ENCODE measurements at regions not wholly inside any gene's neighbourhood (a gene's known extent, or its start where the extent isn't known, plus 50 kb on each side); places are given as distances from the start of the nearest gene placed in this dataset.
"Not testable (repeated sequence)": the region's sequence is repeated elsewhere in the genome, so short reads cannot be mapped to it uniquely, and the experiment has no call there.

DNA sequence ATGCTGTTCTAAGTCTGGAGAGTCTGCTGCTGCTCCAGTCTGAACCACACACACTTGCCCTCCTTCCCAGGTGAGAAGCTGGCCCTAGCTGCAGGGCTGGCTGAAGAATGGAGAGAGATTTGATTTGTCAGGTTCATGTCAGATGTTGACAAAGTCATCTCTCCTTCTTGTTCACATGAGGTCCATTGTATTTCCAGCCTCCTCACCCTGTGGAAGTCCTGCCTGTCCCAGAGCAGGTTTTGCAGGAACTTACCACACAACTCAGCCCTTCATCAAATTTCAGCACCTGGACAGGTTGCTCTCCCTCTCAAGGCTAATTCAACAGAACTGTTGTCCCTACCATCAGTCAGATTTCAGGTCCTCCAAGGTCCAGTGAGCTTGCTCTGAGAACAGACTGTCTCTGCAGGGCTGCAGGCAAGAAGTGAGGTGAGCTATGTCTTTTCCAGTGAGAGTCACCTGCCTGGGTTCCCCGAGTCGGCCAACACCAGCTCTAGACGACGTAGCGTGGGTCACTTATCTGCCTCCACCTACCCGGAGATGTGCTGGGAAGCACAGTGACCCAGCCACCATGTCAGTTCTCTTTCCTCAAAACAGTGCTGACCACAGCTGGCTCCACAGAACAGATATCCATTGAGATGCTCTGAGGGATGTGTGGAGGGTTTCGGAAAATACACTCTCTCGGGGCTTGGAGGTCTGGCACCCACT lies 58.0 kb upstream of the CD93 start:
- CTCF ChIA-PET = no interaction called here
- POLR2A ChIA-PET = no interaction called here

DNA sequence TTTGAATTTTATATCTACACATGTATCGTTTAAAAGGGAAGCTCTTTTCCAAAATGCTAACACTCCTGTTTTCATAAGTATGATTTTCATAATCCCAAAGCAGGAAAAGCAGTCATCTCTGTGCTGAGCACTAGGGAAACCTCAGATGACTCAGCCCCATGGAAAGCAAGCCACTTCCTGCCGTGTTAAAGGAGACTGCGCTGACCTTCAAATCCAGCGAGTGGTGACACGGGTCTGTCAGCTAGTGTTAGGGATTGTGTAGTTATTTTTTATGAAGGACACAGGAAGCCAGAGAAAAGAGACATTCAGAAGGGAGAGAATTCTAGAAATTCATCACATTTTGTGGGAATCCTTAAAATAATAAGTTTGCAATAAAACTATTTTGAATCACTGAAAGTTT lies 57.0 kb upstream of the CD93 start:
- ChIA-PET CTCF (no interaction called here), POLR2A (no interaction called here)

DNA sequence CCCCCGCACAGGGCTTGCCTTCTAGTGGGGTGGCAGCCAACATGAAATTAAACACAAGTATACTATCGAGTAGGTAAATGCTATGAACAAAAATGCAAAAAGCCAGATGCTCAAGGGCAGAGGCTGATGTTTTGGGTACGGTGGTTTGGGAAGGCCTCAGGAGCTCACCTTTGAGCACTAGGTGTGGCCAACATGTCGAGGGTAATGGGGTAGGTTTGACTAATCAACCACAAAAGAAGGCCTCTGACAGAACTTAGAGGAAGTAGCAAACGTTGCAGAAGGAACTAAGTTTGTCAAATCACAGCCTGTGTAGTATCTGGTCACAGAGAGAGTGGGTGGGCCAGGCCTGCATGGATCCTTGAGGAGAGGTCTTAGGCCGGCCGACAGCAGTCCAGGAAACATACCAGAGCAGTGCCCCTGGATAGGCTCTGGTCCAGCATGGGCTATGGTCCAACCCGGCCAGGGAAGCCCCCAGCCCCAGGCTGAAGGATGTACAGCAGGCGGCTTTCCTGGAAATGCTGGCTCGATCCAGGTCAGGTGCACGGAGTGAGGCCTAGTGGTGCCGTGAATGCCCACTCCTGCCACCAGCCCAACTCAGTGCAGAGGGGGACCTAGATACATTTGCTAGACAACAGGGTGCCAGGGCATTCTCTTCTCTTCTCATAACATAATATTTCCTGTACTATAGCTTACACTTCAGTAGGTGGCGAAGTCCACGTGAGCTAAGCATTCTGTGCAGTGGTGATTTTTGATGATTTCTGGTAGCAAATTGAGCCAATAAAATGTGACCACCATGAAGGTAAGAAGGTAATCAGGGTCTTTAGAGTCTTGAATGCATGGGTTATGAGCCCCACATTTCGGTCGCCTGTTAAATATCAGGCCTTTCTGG lies 56.3 kb upstream of the CD93 start:
- ChIA-PET CTCF (interaction anchor here (1.6 kb wide), 1 partner anchor 10 kb away, joined by 4 read pairs; no protein-coding TSS in a partner anchor), POLR2A (no interaction called here)

DNA sequence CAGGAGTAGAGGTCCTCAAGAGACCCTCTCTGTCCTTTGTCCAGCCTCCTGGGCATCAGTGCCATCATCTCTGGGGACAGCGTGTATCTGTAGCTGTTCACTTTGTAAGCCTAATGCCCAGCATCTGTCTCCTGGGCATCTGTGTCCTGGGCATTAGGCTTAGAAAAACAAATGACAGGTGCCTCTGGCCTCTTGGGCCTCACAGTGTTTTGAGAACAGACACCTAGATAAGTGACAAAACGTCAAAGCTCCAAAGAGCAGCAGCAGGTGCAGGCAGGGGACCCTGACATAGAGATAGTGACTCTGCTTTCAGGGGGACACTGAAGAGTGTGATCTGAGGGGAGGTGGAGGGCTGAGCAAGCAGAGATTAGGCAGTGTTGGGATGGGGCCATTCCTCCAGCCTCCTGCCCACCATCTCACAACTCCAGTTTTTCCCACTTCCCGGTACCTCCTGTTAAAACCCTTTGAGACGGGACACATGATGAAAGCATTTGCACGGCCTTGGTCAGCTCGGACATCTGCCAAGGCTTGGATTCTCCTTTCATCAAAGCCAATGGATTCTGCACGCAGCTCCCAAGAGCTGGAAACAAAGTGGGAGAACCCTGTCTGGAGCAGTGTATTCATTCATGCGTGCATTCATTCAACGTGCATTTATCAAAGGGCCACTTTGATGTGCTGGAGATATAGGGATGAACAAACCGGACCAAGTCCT lies 55.5 kb upstream of the CD93 start:
- POLR2A ChIA-PET = no interaction called here
- CTCF ChIA-PET = interaction anchor here (1.6 kb wide), 1 partner anchor 10 kb away, joined by 4 read pairs; no protein-coding TSS in a partner anchor

DNA sequence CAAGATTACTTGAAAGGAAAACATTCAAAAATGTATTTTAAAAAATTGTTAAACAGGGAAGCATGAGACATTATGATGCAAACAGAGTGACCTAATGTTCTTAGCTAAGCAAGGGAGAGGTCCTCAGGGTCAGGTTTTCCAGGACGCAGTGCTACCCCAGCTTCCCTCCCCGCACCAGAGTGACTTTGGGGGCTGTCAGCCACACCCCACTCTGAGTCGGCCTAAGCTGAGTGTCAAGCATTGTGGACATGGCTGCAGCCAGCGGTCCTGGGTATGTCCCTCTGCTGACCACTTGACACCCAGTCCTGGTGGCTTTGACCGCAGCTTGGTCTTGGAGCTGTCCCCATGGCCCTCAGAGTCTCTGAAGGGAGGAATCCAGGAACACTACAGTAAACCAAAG lies 54.9 kb upstream of the CD93 start:
- ChIA-PET POLR2A (no interaction called here), CTCF (interaction anchor here (1.6 kb wide), 1 partner anchor 9 kb away, joined by 4 read pairs; no protein-coding TSS in a partner anchor)

DNA sequence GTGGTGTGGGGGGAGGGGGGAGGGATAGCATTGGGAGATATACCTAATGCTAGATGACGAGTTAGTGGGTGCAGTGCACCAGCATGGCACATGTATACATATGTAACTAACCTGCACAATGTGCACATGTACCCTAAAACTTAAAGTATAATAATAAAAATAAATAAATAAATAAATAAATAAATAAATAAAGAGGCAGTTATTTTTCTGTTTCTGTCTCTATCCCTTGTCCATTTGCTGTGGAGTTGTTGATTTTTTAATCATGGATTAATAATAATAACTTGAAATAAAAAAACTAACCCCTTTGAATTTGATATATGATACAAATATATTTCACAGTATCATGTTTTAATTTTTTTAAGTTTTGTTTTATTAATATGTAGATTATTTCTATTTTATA lies 53.9 kb upstream of the CD93 start:
- POLR2A ChIA-PET, CTCF ChIA-PET: not testable (repeated sequence)

DNA sequence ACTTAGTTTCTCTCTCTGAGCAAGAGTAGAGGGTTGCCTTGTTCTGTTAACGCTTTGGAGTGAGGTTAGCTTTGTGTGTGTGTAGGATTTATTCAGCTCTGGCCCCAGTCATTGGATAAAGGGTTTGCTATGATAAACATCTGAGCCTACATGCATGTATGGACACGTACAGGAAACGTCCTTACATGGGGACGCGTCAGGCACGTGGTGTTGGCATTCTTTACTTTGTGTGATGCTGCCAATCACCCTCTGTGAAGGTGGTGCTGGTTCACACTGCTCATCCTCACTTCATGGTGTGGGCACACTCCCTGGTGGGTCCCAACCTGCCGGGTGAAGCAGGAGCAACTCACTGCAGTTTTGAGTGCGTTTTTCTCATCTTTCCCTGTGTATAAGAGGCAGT lies 53.4 kb upstream of the CD93 start:
- CTCF ChIA-PET = no interaction called here

DNA sequence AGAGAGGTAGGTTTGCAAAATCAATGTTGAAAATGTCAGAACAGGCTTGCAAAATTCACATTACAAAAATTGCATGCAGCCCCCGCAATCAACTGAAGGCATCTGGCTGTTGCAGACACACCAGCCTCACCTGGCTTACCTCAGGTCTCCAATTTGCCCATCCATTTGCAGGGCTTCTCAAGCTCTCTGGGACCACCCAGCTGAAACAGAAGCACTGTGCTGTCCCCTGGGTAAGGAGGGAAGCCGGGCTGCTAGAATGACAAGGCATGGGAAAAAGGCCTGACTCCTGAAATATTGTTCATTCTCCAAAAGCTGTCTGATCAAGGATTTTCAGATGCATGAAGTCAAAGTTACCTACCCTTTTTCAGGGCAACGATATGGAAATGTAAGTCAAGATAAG lies 52.6 kb upstream of the CD93 start:
- POLR2A ChIA-PET = no interaction called here
- CTCF ChIA-PET = no interaction called here

More for the DNA sequence above, 53.4 kb upstream of the CD93 start:
- POLR2A ChIA-PET = no interaction called here

DNA sequence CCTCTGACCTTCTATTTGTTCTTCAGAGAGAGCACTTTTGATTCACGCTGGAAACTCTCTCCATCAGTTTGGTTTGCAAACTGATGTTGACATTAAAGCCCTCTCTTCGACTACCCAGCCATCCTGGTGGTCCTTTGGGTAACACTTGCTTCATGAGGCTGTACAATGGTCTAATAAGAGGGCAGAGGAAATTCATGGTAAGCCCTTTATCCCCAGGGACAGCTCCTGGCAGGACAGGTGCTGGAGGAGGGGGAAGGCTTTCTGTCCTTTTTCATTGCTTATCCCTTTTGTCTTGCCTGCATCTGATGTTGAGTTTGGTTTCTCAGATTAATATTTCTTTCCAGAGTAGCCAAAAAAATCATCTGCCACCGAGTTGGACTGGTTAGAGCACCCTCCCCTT lies 52.1 kb upstream of the CD93 start:
- POLR2A ChIA-PET = no interaction called here
- CTCF ChIA-PET = no interaction called here

DNA sequence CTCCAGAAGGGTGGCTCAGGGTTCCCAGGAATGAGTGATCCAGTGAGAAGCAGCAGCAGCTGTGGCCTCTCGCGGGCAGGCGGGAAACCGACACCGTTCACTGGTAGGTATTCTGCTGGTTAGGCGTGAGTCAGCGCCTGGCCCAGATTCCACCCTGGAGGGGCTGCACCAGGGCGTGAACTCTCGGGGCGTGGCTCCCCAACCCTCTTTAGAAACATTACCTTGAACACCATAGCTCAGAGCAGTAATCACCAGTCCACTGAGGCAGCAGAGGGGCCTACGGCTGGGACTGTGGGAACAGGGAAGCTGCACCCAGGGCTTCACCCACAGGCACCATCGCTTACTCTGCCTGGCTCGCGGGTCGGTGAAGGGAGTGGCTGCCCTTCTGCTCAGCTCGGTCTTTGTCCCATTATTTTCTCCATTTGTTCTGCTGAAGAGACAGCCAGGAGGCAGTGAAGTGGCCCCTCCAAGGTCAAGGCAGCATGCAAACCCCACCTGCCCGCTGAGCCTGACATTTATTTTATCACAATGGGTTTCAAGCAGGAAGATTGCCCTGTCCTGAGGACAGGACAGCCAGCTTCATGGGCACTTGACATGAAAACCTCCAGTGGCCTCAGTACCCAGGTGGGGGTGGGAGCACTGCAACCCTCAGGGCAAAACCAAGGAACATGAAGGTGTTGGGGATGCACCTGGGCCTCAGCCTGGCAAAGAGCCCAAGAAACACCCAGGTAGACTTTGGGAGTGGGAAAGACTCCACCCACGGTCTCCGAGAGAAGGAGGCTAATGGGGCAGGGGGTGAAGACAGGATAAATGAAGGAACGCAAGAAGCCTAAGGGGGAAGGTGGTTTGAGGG lies 51.0 kb upstream of the CD93 start:
- ChIA-PET POLR2A (no interaction called here), CTCF (no interaction called here)

DNA sequence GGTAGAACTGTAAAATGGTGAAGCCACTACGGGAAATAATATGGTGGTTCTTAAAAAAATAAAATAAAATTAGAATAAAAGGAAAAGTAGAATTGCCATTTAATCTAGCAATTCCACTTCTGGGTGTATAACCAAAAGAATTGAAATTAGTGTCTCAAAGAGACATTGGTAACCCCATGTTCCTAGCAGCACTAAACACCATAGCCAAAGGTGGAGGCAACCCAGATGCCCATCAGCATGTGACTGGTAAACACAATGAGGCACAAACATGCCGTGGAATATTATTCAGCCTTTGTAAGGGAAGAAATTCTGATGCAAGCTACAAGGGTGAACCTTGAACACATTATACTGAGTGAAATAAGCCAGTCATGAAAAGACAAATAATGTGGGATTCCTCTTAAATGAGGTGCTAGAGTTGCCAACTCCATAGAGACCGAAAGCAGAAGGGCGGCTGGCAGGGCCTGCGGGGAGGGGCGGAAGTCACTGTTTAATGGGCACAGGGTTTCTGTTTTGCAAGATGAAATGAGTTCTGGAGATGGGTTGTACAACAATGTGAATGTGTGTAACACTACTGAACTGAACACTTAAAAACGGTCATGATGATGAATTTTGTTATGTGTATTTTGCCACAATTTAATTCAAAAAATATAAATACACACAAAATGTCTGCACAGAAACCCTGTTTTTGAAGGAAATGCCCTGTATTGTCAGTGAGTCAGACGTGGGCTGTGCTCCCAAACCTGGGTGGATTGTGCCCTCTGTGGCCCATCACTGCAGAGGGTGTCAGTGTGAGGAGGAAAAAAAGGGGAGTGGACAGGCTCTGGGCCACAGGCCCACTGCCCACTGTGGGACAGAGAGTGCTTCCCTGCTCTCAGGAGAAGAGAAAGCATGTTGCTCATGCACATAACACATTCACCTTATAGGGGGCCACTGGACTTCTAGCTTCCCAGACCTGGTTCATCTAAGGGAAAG lies 49.6 kb upstream of the CD93 start:
- ChIA-PET CTCF (no interaction called here), POLR2A (no interaction called here)
